GM19239 (cell line): ENCODE measurements at regions not wholly inside any gene's neighbourhood (a gene's known extent, or its start where the extent isn't known, plus 50 kb on each side); places are given as distances from the start of the nearest gene placed in this dataset.
"Not testable (repeated sequence)": the region's sequence is repeated elsewhere in the genome, so short reads cannot be mapped to it uniquely, and the experiment has no call there.

Experiments
- DNase-seq: peaks from one replicate; pipeline ENCODE4 v3.0.0; 2011; ENCODE audit warnings: low spot score; ENCODE audit not compliant: insufficient read length
- FAIRE-seq: peaks from 2 replicates; lab custom pipeline; 2011; peaks lifted over from hg19 to GRCh38; lab: Jason Lieb, UNC

GRCh38 chr13:110014719-110015118 is 228.3 kb upstream of the IRS2 start:
- no peak for DNase-seq
- FAIRE-seq, result no peak

DNA sequence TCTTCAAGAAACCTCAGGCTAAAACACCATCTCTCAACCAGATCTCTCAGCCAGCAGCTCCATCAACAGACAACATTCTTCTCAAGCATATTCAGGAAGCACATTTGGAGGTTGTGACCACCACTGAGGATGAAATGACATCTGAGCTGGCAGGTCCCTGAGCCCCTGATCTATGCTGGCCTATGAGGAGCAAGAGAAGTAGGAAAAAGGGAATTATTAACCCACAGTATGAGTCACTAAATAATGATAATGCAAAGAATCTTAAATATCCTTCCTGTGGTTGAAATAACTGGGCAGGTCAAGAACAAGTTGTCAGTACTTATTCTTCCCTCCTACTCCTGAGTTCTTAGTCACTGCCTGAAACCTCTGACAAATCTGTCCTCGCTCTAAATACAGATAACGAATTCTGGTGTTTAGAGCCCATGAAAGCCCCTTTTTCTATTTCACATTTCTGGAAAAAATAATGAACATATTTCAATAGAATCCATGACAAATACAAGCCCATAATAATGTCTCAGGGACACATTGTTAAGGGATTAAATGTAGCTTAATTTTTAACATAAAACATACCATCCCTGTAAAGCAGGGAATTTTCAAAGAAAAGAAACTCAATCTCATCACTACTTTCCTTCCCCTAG is 225.8 kb upstream of the IRS2 start:
- no peak for FAIRE-seq
- no peak for DNase-seq

GRCh38 chr13:110010404-110011138 is 224.2 kb upstream of the IRS2 start:
- no peak for FAIRE-seq
- DNase-seq, result no peak

- FAIRE-seq, result no peak
- DNase-seq, result no peak
Measured at GRCh38 chr13:110008816-110009215, 222.4 kb upstream of the IRS2 start.

- DNase-seq, result no peak
Measured at GRCh38 chr13:110006304-110006703, 219.9 kb upstream of the IRS2 start.

GRCh38 chr13:110005563-110005962 is 219.2 kb upstream of the IRS2 start:
- FAIRE-seq, result no peak
- no peak for DNase-seq

More at GRCh38 chr13:110006304-110006703, 219.9 kb upstream of the IRS2 start:
- no peak for FAIRE-seq

GRCh38 chr13:110004814-110005213 is 218.4 kb upstream of the IRS2 start:
- FAIRE-seq (no peak), DNase-seq (no peak)

DNA sequence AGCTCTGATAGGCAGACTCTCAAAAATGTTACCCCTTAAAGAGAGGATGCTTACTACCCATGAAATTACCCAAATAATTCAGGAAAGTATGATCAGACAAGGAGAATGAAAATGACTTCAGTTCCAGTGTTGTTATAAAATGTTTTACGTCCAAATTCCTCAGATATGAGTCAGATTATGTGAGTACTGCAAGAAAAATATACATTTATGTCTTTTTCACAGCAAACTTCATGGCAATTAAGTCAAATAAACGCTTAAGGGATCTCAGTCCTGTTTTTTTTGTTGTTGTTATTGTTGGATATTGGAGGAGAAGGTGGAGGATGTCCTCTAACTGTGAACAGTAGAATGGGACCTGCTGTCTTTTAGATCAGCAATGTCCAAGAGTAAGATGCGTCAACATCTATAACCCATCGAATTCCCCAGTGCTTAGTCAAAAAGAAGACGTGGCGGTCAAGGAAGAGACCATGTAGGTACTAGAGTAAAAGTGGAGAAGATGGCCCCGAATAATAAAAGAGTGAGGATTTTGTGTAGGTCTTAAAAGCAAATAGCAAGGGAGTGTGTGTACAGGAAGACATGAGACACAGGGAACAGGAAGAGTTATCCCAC is 215.4 kb upstream of the IRS2 start:
- FAIRE-seq (no peak), DNase-seq (no peak)

DNA sequence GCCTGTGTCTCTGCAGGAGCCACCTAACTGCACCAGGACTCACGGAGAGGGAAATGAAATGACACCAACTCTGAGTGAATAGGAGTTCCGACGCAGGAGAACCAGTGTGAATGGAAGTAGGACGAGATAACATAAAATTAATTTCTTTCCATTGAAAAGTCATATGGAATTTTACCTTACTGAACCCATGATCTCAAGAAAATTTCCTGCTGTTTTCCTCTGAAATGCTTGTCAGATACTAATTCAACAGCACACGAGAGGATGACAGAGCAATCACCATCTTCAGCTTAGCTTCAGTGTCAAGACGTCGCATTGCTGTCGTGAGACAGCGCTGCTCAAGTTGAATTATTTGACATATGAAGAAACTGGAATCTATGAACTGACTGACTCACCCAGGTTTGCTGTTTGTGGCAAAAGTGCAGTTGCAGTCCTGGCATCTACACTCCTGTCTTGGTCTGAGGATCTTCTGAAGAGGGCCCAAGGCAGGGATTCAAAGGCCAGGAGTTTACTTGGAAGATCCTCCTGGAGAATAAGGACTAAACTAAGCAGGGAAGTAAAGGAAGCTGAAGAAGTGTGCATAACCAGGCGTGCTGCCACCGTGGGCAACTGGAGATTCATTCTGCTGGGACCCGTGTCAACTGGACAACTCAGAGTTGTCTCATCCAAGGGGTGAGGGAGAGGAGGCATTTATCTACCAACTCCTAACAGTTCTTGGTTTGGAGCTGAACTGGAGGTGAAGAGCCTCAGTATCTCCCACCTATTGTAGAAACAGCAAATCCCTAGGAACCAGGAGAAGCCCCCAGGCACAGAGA is 214.4 kb upstream of the IRS2 start:
- FAIRE-seq, result no peak

DNA sequence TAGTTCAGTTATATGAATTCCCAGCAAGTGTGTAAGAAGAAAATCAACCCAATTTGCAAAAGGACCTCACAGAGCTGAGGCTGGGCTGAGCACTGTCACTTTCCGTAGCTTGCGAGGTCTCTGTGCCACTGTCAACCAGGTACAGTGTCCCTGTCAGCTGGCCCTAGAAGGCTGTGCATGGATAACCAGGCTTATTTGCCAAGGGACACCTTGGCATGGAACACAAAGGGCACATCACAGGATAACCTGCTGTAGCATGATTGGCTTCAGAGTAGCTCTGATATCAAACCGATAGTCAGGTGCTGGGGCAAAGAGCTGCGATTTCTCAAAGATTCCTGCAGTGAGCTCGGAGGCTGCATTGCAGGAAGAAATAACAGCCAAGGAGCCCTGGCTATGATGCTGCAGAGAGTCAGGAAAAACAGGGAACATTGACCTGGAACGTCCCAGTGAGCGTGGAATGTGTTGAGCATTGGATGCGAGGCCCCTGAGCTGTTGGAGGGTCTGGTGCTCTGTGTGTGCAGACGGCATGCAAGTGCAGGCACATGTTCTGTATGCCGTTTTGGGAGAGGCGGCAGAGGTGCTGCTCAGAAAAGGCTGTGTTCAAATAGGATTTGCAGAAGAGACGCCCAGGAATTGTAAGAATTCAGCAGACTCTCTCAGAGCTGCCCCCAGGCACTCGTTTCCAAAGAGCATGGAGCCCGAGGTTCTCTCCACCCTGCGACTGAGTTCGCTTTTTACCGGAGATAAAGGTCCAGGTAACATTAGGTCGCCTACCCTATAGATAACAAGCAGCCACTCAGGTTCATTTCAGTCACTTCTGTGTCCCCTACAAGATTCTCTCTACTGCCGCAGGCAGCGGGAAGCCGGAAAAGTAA is 213.5 kb upstream of the IRS2 start:
- no peak for FAIRE-seq
- no peak for DNase-seq

More for the DNA sequence above, 214.4 kb upstream of the IRS2 start:
- no peak for DNase-seq

DNA sequence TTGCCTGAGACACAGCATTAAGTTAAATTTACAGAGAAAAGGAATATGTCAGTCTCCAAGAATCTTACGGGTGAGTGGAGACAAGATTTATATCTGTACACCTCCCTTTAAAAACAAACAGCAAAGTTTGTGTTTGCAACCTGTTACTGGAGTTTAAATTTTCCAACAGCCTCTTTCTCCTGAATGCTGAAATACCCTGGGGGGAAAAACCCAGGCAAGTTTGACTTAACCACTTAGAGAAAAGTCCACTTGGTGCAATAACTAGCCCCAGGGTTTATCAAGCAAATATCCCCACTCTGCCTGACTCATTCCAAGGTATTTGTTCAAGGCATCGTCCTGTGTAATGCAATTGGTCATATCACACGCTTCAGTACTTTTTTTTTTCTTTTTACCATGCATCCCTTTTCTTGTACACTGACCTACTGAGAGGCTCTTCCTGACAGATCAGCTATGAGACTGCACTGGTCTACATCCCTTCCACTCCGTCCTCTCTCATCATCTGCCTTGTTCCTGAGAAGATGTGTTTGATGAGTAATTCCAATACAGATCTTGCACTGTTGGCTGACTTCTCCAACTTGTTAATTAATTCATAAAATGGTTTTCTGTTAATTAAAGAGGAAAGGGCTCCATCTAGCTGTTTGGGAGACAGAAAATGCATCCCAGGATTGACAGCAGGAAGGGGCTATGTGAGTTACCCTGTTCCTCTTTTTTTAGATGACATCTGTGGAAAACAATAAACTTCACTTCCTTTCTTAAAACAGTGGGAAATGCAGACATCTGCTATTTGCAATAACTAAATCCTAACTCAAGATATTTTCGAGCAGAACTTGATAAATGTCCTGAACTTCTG is 212.5 kb upstream of the IRS2 start:
- no peak for FAIRE-seq

DNA sequence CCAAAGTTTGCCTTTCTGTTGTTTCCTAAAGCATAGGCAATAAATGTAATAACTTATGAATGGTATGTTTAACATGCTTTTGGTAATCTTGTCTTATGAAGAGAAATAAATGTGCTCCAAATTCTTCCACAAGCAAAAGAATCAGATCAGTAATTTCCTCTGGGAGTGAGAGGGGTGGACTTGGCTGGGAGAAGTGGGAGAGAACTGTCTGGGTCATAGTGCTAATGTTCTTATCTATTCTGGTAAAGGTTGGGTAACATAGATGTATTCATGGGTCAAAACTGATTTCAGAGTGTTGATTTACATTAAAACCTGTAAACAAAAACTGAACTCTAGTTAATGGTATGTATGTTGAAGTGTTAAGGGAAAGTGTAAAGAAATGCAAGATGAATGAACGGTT is 211.7 kb upstream of the IRS2 start:
- FAIRE-seq, result no peak

More for the DNA sequence above, 212.5 kb upstream of the IRS2 start:
- DNase-seq, result no peak

GRCh38 chr13:109997056-109997595 is 210.7 kb upstream of the IRS2 start:
- not testable (repeated sequence) for DNase-seq, FAIRE-seq

More for the DNA sequence above, 211.7 kb upstream of the IRS2 start:
- DNase-seq, result no peak

- FAIRE-seq (no peak), DNase-seq (no peak)
Measured at GRCh38 chr13:109996404-109996960, 210.1 kb upstream of the IRS2 start.

DNA sequence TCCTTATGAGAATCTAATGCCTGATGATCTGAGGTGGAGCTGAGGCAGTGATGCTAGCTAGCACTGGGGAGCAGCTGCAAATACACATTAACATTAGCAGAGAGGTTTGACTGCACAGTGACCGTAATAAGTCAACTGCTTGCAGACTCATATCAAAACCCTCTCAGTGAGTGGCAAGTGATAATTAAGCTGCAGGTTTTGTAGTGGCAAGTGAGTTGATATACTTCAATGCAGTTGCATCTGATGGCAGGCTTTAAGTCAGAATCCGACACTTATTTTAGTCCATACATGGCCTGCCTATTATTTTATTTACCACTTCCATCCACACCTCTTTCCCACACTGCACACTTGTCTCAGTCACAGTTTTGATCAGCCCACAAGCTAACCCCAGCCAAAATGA is 209.2 kb upstream of the IRS2 start:
- DNase-seq, result no peak
- no peak for FAIRE-seq

- no peak for DNase-seq
- no peak for FAIRE-seq
Measured at GRCh38 chr13:109990296-109990695, 203.9 kb upstream of the IRS2 start.

DNA sequence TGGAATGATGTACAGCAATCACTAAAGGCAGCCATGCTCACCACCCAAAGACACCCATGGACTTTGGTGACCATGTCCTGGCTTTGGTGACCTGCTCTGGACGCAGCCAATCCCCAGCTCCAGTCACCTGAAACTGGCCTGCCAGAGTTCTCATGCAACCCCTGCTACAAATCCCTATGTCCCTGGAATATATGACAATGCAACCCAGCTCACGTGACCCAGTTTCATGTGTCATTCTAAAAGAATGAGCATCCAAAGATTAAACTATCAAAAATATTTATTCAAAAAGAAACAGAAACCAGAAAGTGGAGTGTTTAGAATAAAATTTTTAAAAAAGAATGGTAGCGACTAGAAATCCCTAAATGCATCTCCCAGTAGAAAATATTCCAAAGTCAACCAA is 203.3 kb upstream of the IRS2 start:
- DNase-seq (no peak), FAIRE-seq (no peak)

GRCh38 chr13:109989155-109989554 is 202.8 kb upstream of the IRS2 start:
- DNase-seq (no peak), FAIRE-seq (no peak)
